Bronchial epithelial cell (primary cell): ENCODE measurements at regions not wholly inside any gene's neighbourhood (a gene's known extent, or its start where the extent isn't known, plus 50 kb on each side); places are given as distances from the start of the nearest gene placed in this dataset.

Source experiments
- DNase-seq: peaks from one replicate; pipeline ENCODE4 v3.0.0-alpha.2; 2010; ENCODE audit warnings: low read depth
- FAIRE-seq: peaks from 2 replicates; lab custom pipeline; 2011; peaks lifted over from hg19 to GRCh38; lab: Jason Lieb, UNC
- H3K27me3 ChIP-seq: 2 replicates; pipeline ENCODE4 v1.5.1; 2011; ENCODE audit warnings: low read length; ENCODE audit not compliant: control insufficient read depth, insufficient read depth
- H3K36me3 ChIP-seq: 2 replicates; pipeline ENCODE4 v1.5.1; 2011; ENCODE audit warnings: low read length; ENCODE audit not compliant: control insufficient read depth, insufficient read depth
- H3K4me3 ChIP-seq: 2 replicates; pipeline ENCODE4 v1.5.1; 2011; ENCODE audit warnings: mild to moderate bottlenecking, low read depth, low read length, control low read depth
- CTCF ChIP-seq: IDR thresholded peaks from 2 replicates; pipeline ENCODE4 v1.5.1; 2011; ENCODE audit warnings: mild to moderate bottlenecking, moderate library complexity, low read length, control low read depth, inconsistent platforms; ENCODE audit not compliant: insufficient read depth, severe bottlenecking

GRCh38 chr3:6248528-6248927 lies 612.4 kb upstream of the GRM7 start:
- H3K36me3 ChIP-seq = no peaks in the 10 kb centered on the region
- H3K27me3 ChIP-seq = no peaks in the 10 kb centered on the region
- TF ChIP-seq CTCF = no peak
- FAIRE-seq = no peak
- DNase-seq = no peak
- H3K4me3 ChIP-seq = no peak overlapping the region

GRCh38 chr3:6249679-6250078 lies 611.2 kb upstream of the GRM7 start:
- no peak for DNase-seq
- FAIRE-seq = no peak
- Histone ChIP-seq H3K36me3 (no peaks in the 10 kb centered on the region), H3K27me3 (no peaks in the 10 kb centered on the region), H3K4me3 (no peak overlapping the region)
- no peak for TF ChIP-seq CTCF

- H3K36me3 ChIP-seq = no peaks in the 10 kb centered on the region
- DNase-seq (no peak), FAIRE-seq (no peak)
- no peaks in the 10 kb centered on the region for H3K27me3 ChIP-seq
- TF ChIP-seq CTCF = no peak
- no peak overlapping the region for H3K4me3 ChIP-seq
These were observed 610.7 kb upstream of the GRM7 start for GRCh38 chr3:6250167-6250566.

- Histone ChIP-seq H3K27me3 (no peaks in the 10 kb centered on the region), H3K4me3 (no peak overlapping the region), H3K36me3 (no peaks in the 10 kb centered on the region)
- TF ChIP-seq CTCF = no peak
- DNase-seq = no peak
- FAIRE-seq = no peak
These were observed 609.1 kb upstream of the GRM7 start for GRCh38 chr3:6251612-6252400.

GRCh38 chr3:6254490-6254889 lies 606.4 kb upstream of the GRM7 start:
- FAIRE-seq (no peak), DNase-seq (no peak)
- TF ChIP-seq CTCF = no peak
- H3K27me3 ChIP-seq = no peaks in the 10 kb centered on the region
- H3K36me3 ChIP-seq = no peaks in the 10 kb centered on the region
- H3K4me3 ChIP-seq = no peak overlapping the region

GRCh38 chr3:6255229-6255628 lies 605.7 kb upstream of the GRM7 start:
- H3K27me3 ChIP-seq = no peaks in the 10 kb centered on the region
- no peak overlapping the region for H3K4me3 ChIP-seq
- TF ChIP-seq CTCF = no peak
- no peak for DNase-seq
- no peaks in the 10 kb centered on the region for H3K36me3 ChIP-seq
- no peak for FAIRE-seq
